Adrenal gland (tissue), 5 donors: ENCODE measurements at regions not wholly inside any gene's neighbourhood (a gene's known extent, or its start where the extent isn't known, plus 50 kb on each side); places are given as distances from the start of the nearest gene placed in this dataset.

Experiments
- CTCF ChIP-seq, 6 experiments: fragments of 450-650 bp in 4 of 6; fragments of 200-600 bp in 2 of 6; sonication (generic) in 1 of 6; IDR thresholded peaks; 1 replicate in 5 of 6; 2 replicates in 1 of 6; pipeline versions ENCODE4 v1.5.1 to v1.8.0; 2016 to 2021; ENCODE audit warnings: antibody characterized with exemption in 6 of 6, mild to moderate bottlenecking in 2 of 6, moderate library complexity in 1 of 6
- POLR2A ChIP-seq, 2 donors: fragments of 450-650 bp; IDR thresholded peaks; one replicate each; pipeline ENCODE4 v1.6.1; 2017; ENCODE audit warnings: antibody characterized with exemption in 2 of 2, mild to moderate bottlenecking in 2 of 2, moderate library complexity in 1 of 2
- donor health status: DM: no; HTN: no; CAD: no.

GRCh38 chr10:88039496-88040200, 176.2 kb downstream of the PTEN start:
- TF ChIP-seq CTCF (IDR thresholded peaks at IDR 0.05) = no peak
- no peak for TF ChIP-seq POLR2A (IDR thresholded peaks at IDR 0.05)
